DOHH2 (cell line): ENCODE measurements at regions not wholly inside any gene's neighbourhood (a gene's known extent, or its start where the extent isn't known, plus 50 kb on each side); places are given as distances from the start of the nearest gene placed in this dataset.
A peak's percentile ranks its signal among the peaks of the same experiment; 100 is the strongest.
"Not testable (repeated sequence)": the region's sequence is repeated elsewhere in the genome, so short reads cannot be mapped to it uniquely, and the experiment has no call there.

Experiments used
- H3F3A ChIP-seq: fragments of 200-600 bp; sonication (generic), shearing (Covaris generic); 2 replicates; pipeline ENCODE4 v1.6.0; 2016; ENCODE audit warnings: antibody characterized with exemption, mild to moderate bottlenecking; ENCODE audit not compliant: control insufficient read depth, insufficient read depth
- H3K27ac ChIP-seq: fragments of 200-600 bp; sonication (generic); 2 replicates; pipeline ENCODE4 v1.5.1; 2014; ENCODE audit warnings: low read depth, mild to moderate bottlenecking, low read length, moderate library complexity
- H3K27me3 ChIP-seq: fragments of 200-600 bp; sonication (generic); 2 replicates; pipeline ENCODE4 v1.6.1; 2014; ENCODE audit warnings: mild to moderate bottlenecking, low read length, mixed read lengths; ENCODE audit not compliant: control insufficient read depth
- H3K36me3 ChIP-seq: fragments of 200-600 bp; sonication (generic); 2 replicates; pipeline ENCODE4 v1.6.1; 2014; ENCODE audit warnings: mild to moderate bottlenecking, low read length, moderate library complexity, mixed read lengths; ENCODE audit not compliant: control insufficient read depth
- H3K4me1 ChIP-seq: fragments of 200-600 bp; sonication (generic); 2 replicates; pipeline ENCODE4 v1.6.1; 2014; ENCODE audit warnings: mild to moderate bottlenecking, low read length, mixed read lengths; ENCODE audit not compliant: control insufficient read depth
- H3K4me2 ChIP-seq: fragments of 200-600 bp; sonication (generic); 2 replicates; pipeline ENCODE4 v1.6.0; 2014; ENCODE audit warnings: mild to moderate bottlenecking, low read length, moderate library complexity
- H3K4me3 ChIP-seq: fragments of 200-600 bp; sonication (generic); 2 replicates; pipeline ENCODE4 v1.5.1; 2014; ENCODE audit warnings: mild to moderate bottlenecking, low read length, mixed read lengths
- H3K79me2 ChIP-seq: fragments of 200-600 bp; sonication (generic); 2 replicates; pipeline ENCODE4 v1.6.1; 2014; ENCODE audit warnings: mild to moderate bottlenecking, low read length, mixed read lengths; ENCODE audit not compliant: control insufficient read depth
- H3K9me2 ChIP-seq: fragments of 200-600 bp; sonication (generic); replicated peaks from 2 replicates; pipeline ENCODE4 v1.6.1; 2014; ENCODE audit warnings: mild to moderate bottlenecking, low read length, mixed read lengths; ENCODE audit not compliant: control insufficient read depth
- H3K9me3 ChIP-seq: fragments of 200-600 bp; sonication (generic); 2 replicates; pipeline ENCODE4 v1.6.1; 2014; ENCODE audit warnings: antibody characterized with exemption, low read length, mixed read lengths; ENCODE audit not compliant: control insufficient read depth, insufficient read depth
- H4K20me1 ChIP-seq: fragments of 200-600 bp; sonication (generic); 2 replicates; pipeline ENCODE4 v1.6.0; 2014; ENCODE audit warnings: low read depth, mild to moderate bottlenecking, antibody characterized with exemption, low read length, moderate library complexity; ENCODE audit not compliant: control insufficient read depth, insufficient read depth
- EZH2phosphoT487 ChIP-seq: fragments of 200-600 bp; sonication (generic); IDR thresholded peaks from 2 replicates; pipeline ENCODE4 v1.6.1; 2017; ENCODE audit warnings: borderline replicate concordance, mild to moderate bottlenecking, antibody characterized with exemption, low read length, moderate library complexity, mixed read lengths
- TF ChIP-seq, protein P1 (sequence below): fragments of 200-600 bp; sonication (generic); IDR thresholded peaks from one replicate; pipeline ENCODE4 v1.5.1; 2014; ENCODE audit warnings: antibody characterized with exemption, mild to moderate bottlenecking, low read depth, low read length; ENCODE audit not compliant: poor library complexity, severe bottlenecking

DNA sequence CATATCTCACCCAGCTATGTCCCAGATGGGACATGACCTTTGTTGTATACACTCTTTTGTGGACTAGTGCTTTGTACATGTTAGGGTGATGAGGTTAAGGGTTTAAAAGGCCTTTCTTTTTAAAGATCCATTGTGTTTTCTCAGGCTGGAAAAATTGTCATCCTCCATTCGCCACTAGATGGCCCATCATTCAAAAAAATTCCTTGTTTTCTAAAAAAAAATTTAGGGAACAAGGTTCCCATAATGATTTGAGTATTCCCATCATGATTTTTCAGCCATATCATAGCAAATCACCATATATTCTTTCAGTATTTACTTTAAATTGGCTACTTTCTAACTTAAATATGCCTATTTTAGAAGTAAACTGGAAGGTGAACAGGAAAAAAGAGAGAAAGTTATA lies 91.9 kb upstream of the TMEM164 start:
- no peaks in the 10 kb centered on the region for H3K4me1 ChIP-seq
- H3K79me2 ChIP-seq: no peaks in the 10 kb centered on the region
- no peaks in the 10 kb centered on the region for H3K9me3 ChIP-seq
- no peaks in the 10 kb centered on the region for H3K36me3 ChIP-seq
- TF ChIP-seq EZH2phosphoT487: no peak
- TF ChIP-seq, protein P1, sequence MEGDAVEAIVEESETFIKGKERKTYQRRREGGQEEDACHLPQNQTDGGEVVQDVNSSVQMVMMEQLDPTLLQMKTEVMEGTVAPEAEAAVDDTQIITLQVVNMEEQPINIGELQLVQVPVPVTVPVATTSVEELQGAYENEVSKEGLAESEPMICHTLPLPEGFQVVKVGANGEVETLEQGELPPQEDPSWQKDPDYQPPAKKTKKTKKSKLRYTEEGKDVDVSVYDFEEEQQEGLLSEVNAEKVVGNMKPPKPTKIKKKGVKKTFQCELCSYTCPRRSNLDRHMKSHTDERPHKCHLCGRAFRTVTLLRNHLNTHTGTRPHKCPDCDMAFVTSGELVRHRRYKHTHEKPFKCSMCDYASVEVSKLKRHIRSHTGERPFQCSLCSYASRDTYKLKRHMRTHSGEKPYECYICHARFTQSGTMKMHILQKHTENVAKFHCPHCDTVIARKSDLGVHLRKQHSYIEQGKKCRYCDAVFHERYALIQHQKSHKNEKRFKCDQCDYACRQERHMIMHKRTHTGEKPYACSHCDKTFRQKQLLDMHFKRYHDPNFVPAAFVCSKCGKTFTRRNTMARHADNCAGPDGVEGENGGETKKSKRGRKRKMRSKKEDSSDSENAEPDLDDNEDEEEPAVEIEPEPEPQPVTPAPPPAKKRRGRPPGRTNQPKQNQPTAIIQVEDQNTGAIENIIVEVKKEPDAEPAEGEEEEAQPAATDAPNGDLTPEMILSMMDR: peak; percentile 44
- H3K27me3 ChIP-seq: no peaks in the 10 kb centered on the region
- H3K27ac ChIP-seq: no peak overlapping the region
- no peaks in the 10 kb centered on the region for H3F3A ChIP-seq
- no peak overlapping the region for H3K4me2 ChIP-seq
- no peaks in the 10 kb centered on the region for H4K20me1 ChIP-seq
- H3K9me2 ChIP-seq: no peaks in the 10 kb centered on the region
- no peak overlapping the region for H3K4me3 ChIP-seq

DNA sequence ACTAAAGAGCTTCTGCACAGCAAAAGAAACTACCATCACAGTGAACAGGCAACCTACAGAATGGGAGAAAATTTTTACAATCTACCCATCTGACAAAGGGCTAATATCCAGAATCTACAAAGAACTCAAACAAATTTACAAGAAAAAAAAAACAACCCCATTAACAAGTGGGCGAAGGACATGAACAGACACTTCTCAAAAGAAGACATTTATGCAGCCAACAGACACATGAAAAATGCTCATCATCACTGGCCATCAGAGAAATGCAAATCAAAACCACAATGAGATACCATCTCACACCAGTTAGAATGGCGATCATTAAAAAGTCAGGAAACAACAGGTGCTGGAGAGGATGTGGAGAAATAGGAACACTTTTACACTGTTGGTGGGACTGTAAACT lies 89.9 kb upstream of the TMEM164 start:
- H3K4me3 ChIP-seq, H3K4me1 ChIP-seq, H3K9me2 ChIP-seq, H3K4me2 ChIP-seq, H3F3A ChIP-seq, H3K27me3 ChIP-seq, H3K79me2 ChIP-seq, H3K36me3 ChIP-seq, H4K20me1 ChIP-seq, H3K27ac ChIP-seq, H3K9me3 ChIP-seq: not testable (repeated sequence)

DNA sequence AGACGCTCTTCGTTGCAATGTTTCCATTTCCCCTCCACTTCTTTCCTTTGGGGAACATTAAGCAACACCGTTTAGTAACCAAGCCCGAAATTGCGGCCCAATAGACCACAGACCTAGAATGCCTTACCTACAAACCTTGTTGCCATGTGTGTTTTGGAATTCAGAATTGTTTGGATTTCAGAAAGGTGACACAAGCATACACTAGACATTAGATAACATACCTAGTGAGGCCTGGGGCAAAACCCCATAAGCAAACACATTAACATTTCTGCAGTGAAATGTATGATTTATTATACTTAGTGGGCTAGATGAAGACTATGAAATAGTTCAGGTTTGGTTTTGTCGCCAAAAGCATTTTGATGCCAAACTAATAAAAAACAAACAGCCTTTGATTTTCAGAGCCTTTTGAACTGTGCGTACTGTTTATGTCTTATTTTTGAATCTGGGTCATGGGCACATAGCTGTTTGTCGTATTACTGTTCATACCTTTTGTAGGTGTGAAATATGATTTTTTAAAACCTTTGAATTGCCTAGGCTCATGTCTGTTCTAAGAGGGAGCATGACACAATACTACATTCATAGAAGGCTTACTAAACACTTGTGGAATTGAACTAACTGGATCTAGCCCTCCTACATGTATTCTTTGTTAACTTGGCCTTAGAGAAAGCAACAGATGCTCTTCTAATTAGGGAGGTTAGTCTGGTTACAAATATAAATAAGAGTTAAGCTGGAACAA lies 88.6 kb upstream of the TMEM164 start:
- no peaks in the 10 kb centered on the region for H3F3A ChIP-seq

DNA sequence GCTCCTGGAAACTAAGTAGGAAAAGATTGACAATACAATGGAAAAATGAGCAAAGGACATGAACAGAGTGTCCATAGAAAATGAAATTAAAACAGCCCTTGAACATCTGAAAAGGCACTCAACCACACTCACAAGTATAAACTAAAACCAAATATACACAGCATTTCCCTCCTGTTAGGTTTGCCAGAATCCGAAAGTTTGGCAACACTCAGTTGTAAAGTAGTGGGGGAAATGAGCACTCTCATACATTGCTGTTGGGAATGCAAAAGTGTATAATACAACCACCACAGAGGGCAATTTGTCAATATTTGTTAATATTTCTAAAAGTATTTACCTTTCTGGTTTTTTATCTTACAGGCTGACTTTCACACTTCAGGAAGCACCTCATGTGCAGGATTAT lies 84.2 kb upstream of the TMEM164 start:
- Histone ChIP-seq H3K9me2 (no peaks in the 10 kb centered on the region), H3K4me3 (no peak overlapping the region), H3K4me2 (no peak overlapping the region), H3F3A (no peaks in the 10 kb centered on the region), H3K9me3 (no peaks in the 10 kb centered on the region), H3K27ac (no peak overlapping the region), H4K20me1 (no peaks in the 10 kb centered on the region), H3K36me3 (no peaks in the 10 kb centered on the region), H3K27me3 (no peaks in the 10 kb centered on the region), H3K4me1 (no peaks in the 10 kb centered on the region), H3K79me2 (no peaks in the 10 kb centered on the region)
- TF ChIP-seq EZH2phosphoT487: no peak
- TF ChIP-seq, protein P1: no peak

More for the DNA sequence above, 88.6 kb upstream of the TMEM164 start:
- H3K4me2 ChIP-seq: no peak overlapping the region
- no peak overlapping the region for H3K27ac ChIP-seq
- no peaks in the 10 kb centered on the region for H3K79me2 ChIP-seq
- H3K27me3 ChIP-seq: no peaks in the 10 kb centered on the region
- no peak for TF ChIP-seq EZH2phosphoT487
- TF ChIP-seq, protein P1: no peak
- H3K36me3 ChIP-seq: no peaks in the 10 kb centered on the region
- H3K4me3 ChIP-seq: no peak overlapping the region
- H3K9me3 ChIP-seq: no peaks in the 10 kb centered on the region
- H3K9me2 ChIP-seq: no peaks in the 10 kb centered on the region
- H3K4me1 ChIP-seq: no peaks in the 10 kb centered on the region
- H4K20me1 ChIP-seq: no peaks in the 10 kb centered on the region
